IPS-18a (cell line): ENCODE measurements at regions not wholly inside any gene's neighbourhood (a gene's known extent, or its start where the extent isn't known, plus 50 kb on each side); places are given as distances from the start of the nearest gene placed in this dataset.
"Not testable (repeated sequence)": the region's sequence is repeated elsewhere in the genome, so short reads cannot be mapped to it uniquely, and the experiment has no call there.

ENCODE experiments used
- H3K27ac ChIP-seq: one replicate; pipeline ENCODE4 v1.5.1; 2013; ENCODE audit warnings: low read length
- H3K27me3 ChIP-seq: one replicate; pipeline ENCODE4 v1.6.1; 2013; ENCODE audit warnings: mild to moderate bottlenecking, low read length; ENCODE audit not compliant: control insufficient read depth, insufficient read depth
- H3K36me3 ChIP-seq: one replicate; pipeline ENCODE4 v1.6.1; 2013; ENCODE audit warnings: low read depth, low read length; ENCODE audit not compliant: control insufficient read depth
- H3K4me1 ChIP-seq: one replicate; pipeline ENCODE4 v1.6.1; 2013; ENCODE audit warnings: low read depth, low read length; ENCODE audit not compliant: control insufficient read depth
- H3K4me3 ChIP-seq: one replicate; pipeline ENCODE4 v1.5.1; 2013; ENCODE audit warnings: low read length
- H3K9ac ChIP-seq: one replicate; pipeline ENCODE4 v1.6.1; 2013; ENCODE audit warnings: mild to moderate bottlenecking, low read length, moderate library complexity
- H3K9me3 ChIP-seq: one replicate; pipeline ENCODE4 v1.6.1; 2013; ENCODE audit warnings: low read depth, low read length; ENCODE audit not compliant: control insufficient read depth

- no peak overlapping the region for H3K4me3 ChIP-seq
Measured at GRCh38 chr4:164648849-164649212, 105.1 kb upstream of the SMIM31 start.

GRCh38 chr4:164659765-164660164, 94.2 kb upstream of the SMIM31 start:
- H3K27ac ChIP-seq, result no peak overlapping the region
- no peaks in the 10 kb centered on the region for H3K27me3 ChIP-seq
- no peaks in the 10 kb centered on the region for H3K36me3 ChIP-seq
- H3K9me3 ChIP-seq, result no peaks in the 10 kb centered on the region
- H3K4me3 ChIP-seq, result no peak overlapping the region
- no peak overlapping the region for H3K9ac ChIP-seq
- no peaks in the 10 kb centered on the region for H3K4me1 ChIP-seq

More at GRCh38 chr4:164648849-164649212, 105.1 kb upstream of the SMIM31 start:
- no peaks in the 10 kb centered on the region for H3K4me1 ChIP-seq
- no peaks in the 10 kb centered on the region for H3K36me3 ChIP-seq
- no peaks in the 10 kb centered on the region for H3K27me3 ChIP-seq
- H3K9ac ChIP-seq, result no peak overlapping the region
- no peak overlapping the region for H3K27ac ChIP-seq
- no peaks in the 10 kb centered on the region for H3K9me3 ChIP-seq

GRCh38 chr4:164676152-164676551, 77.8 kb upstream of the SMIM31 start:
- H3K9me3 ChIP-seq, H3K4me3 ChIP-seq, H3K9ac ChIP-seq, H3K36me3 ChIP-seq, H3K27me3 ChIP-seq, H3K4me1 ChIP-seq, H3K27ac ChIP-seq: not testable (repeated sequence)

DNA sequence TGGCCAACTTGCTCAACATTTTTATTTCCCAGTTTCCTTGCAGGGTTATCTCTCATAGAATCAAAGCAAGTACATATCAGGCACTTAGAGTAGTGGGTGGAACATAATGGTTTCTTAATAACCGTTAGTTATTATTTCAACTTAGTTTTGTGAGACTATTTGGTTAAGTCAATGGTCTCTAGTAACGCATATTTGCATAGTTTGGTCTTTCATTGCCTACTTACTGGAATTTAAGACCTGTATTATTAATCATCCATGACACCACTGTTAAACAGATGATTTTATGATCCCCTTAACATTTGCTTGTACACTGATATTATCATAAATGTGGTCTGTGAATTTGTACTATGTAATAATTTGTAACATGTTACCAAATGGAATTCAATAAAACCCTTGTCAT, 70.9 kb upstream of the SMIM31 start:
- Histone ChIP-seq H3K27me3 (no peaks in the 10 kb centered on the region), H3K4me1 (no peaks in the 10 kb centered on the region), H3K9me3 (no peaks in the 10 kb centered on the region), H3K4me3 (no peak overlapping the region), H3K36me3 (no peaks in the 10 kb centered on the region), H3K27ac (no peak overlapping the region), H3K9ac (no peak overlapping the region)

- Histone ChIP-seq H3K9me3 (no peaks in the 10 kb centered on the region), H3K4me1 (no peaks in the 10 kb centered on the region), H3K27me3 (no peaks in the 10 kb centered on the region), H3K36me3 (no peaks in the 10 kb centered on the region), H3K9ac (no peak overlapping the region), H3K4me3 (no peak overlapping the region), H3K27ac (no peak overlapping the region)
Measured at GRCh38 chr4:164695650-164696049, 58.3 kb upstream of the SMIM31 start.

DNA sequence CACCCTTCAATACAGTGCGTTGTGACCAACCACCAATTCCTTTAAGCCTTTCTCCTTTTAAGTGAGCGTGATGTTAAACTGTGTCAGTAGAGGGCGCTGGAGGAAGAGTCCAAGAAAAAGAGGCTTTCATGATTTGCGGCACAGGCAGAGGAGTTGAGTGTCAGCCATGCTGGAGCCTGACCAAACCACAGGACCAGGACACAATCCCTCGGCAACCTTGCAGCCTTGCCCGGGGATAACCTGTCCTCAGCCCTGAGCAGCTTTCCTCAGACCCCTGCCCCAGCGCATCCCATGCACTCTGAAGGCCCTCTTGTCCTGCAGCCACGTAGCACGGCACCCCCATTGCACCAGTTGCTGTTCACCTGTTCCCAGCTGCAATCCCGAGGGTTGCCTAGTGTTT, 53.5 kb upstream of the SMIM31 start:
- no peaks in the 10 kb centered on the region for H3K27me3 ChIP-seq
- H3K9me3 ChIP-seq, result no peaks in the 10 kb centered on the region
- H3K36me3 ChIP-seq, result no peaks in the 10 kb centered on the region
- H3K27ac ChIP-seq, result no peak overlapping the region
- H3K9ac ChIP-seq, result no peak overlapping the region
- H3K4me1 ChIP-seq, result no peaks in the 10 kb centered on the region
- no peak overlapping the region for H3K4me3 ChIP-seq

GRCh38 chr4:164701665-164702064, 52.3 kb upstream of the SMIM31 start:
- no peaks in the 10 kb centered on the region for H3K27me3 ChIP-seq
- H3K27ac ChIP-seq, result no peak overlapping the region
- no peaks in the 10 kb centered on the region for H3K9me3 ChIP-seq
- no peaks in the 10 kb centered on the region for H3K36me3 ChIP-seq
- no peak overlapping the region for H3K9ac ChIP-seq
- no peak overlapping the region for H3K4me3 ChIP-seq
- H3K4me1 ChIP-seq, result peaks cover under 1% of the 10 kb centered on the region
